ENCODE measurements at regions not wholly inside any gene's neighbourhood (a gene's known extent, or its start where the extent isn't known, plus 50 kb on each side); places are given as distances from the start of the nearest gene placed in this dataset.
"Not testable (repeated sequence)": the region's sequence is repeated elsewhere in the genome, so short reads cannot be mapped to it uniquely, and the experiment has no call there.

DNA sequence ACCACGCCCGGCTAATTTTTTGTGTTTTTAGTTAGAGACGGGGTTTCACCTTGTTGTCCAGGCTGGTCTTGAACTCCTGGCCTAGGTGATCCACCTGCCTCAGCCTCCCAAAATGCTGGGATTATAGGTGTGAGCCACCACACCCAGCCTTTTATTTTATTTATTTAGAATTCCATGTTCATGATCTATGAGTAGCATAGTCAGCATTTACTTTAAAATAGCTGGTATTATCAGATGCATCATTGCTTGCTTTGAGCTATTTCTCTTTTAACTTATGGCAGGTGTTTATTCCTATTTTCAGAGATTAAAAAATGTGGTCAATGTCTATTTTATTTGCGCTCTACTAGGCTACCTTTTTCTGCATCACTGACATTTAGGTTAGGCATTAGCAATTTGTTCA is 152.0 kb downstream of the UTRN start:
- Histone ChIP-seq H3K4me3 (ENCODE audit: low read depth, low read length) (no peak overlapping the region), H3K9ac (ENCODE audit: low read depth, low read length) (no peak overlapping the region), H3K27ac (ENCODE audit: low read depth, low read length) (no peak overlapping the region), H3K36me3 (ENCODE audit: control insufficient read depth, insufficient read depth, low read length) (peaks cover 61% of the 10 kb centered on the region), H3K9me3 (ENCODE audit: control insufficient read depth, insufficient read depth, low read length) (peaks cover 31% of the 10 kb centered on the region), H3K27me3 (ENCODE audit: control insufficient read depth, insufficient read depth, low read length) (no peaks in the 10 kb centered on the region), H3K4me1 (ENCODE audit: control insufficient read depth, insufficient read depth, low read length) (no peaks in the 10 kb centered on the region)

DNA sequence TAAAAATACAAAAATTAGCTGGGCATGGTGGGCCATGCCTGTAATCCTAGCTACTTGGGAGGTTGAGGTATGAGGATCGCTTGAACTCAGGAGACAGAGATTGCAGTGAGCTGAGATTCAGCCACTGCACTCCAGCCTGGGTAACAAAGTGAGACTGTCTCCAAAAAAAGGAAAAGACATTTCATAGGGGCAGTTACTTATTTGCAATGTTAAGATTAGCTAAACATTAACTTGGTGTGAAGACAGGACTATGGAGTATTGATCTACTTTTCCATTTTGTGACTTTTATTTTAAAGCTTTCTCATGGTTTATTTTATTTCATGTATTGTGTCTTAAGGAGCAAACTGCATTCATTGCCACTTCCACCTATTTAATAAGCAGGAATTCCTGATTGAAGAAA is 153.0 kb downstream of the UTRN start:
- Histone ChIP-seq H3K36me3 (ENCODE audit: control insufficient read depth, insufficient read depth, low read length) (peaks cover 65% of the 10 kb centered on the region), H3K27me3 (ENCODE audit: control insufficient read depth, insufficient read depth, low read length) (no peaks in the 10 kb centered on the region), H3K4me3 (ENCODE audit: low read depth, low read length) (no peak overlapping the region), H3K9ac (ENCODE audit: low read depth, low read length) (no peak overlapping the region), H3K27ac (ENCODE audit: low read depth, low read length) (no peak overlapping the region), H3K4me1 (ENCODE audit: control insufficient read depth, insufficient read depth, low read length) (no peaks in the 10 kb centered on the region), H3K9me3 (ENCODE audit: control insufficient read depth, insufficient read depth, low read length) (peaks cover 38% of the 10 kb centered on the region)

DNA sequence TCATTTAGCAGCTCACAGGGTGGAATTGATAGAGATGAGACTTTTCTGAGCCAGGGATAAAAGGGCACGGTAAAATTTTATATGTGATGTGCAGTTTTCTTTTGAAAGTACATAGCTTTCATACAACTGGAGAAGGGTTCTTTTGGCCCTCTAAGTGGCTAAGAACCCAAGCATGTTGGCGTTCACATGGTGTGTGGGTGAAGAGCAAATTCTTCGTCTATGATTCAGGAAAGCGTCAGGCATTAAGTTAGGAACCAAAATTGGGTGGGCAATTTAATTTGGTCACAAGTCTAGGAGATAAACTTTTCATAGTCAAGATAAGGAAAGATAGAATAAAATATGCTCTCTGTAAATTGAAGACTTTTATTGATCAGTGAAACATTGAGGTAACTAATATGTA is 153.9 kb downstream of the UTRN start:
- no peak overlapping the region for H3K9ac ChIP-seq (ENCODE audit: low read depth, low read length)
- H3K27ac ChIP-seq (ENCODE audit: low read depth, low read length), result no peak overlapping the region
- H3K4me3 ChIP-seq (ENCODE audit: low read depth, low read length), result no peak overlapping the region
- peaks cover 38% of the 10 kb centered on the region for H3K9me3 ChIP-seq (ENCODE audit: control insufficient read depth, insufficient read depth, low read length)
- no peaks in the 10 kb centered on the region for H3K4me1 ChIP-seq (ENCODE audit: control insufficient read depth, insufficient read depth, low read length)
- no peaks in the 10 kb centered on the region for H3K27me3 ChIP-seq (ENCODE audit: control insufficient read depth, insufficient read depth, low read length)
- peaks cover 66% of the 10 kb centered on the region for H3K36me3 ChIP-seq (ENCODE audit: control insufficient read depth, insufficient read depth, low read length)

GRCh38 chr6:144441801-144442200 is 156.7 kb downstream of the UTRN start:
- H3K27ac ChIP-seq (ENCODE audit: low read depth, low read length); H3K4me3 ChIP-seq (ENCODE audit: low read depth, low read length); H3K9ac ChIP-seq (ENCODE audit: low read depth, low read length); H3K4me1 ChIP-seq (ENCODE audit: control insufficient read depth, insufficient read depth, low read length); H3K27me3 ChIP-seq (ENCODE audit: control insufficient read depth, insufficient read depth, low read length): not testable (repeated sequence)
- H3K36me3 ChIP-seq (ENCODE audit: control insufficient read depth, insufficient read depth, low read length), result peaks cover 65% of the 10 kb centered on the region
- peaks cover 38% of the 10 kb centered on the region for H3K9me3 ChIP-seq (ENCODE audit: control insufficient read depth, insufficient read depth, low read length)

GRCh38 chr6:144443157-144443556 is 158.0 kb downstream of the UTRN start:
- H3K9me3 ChIP-seq (ENCODE audit: control insufficient read depth, insufficient read depth, low read length), result peaks cover 38% of the 10 kb centered on the region
- H3K36me3 ChIP-seq (ENCODE audit: control insufficient read depth, insufficient read depth, low read length), result peaks cover 69% of the 10 kb centered on the region
- no peaks in the 10 kb centered on the region for H3K27me3 ChIP-seq (ENCODE audit: control insufficient read depth, insufficient read depth, low read length)
- H3K9ac ChIP-seq (ENCODE audit: low read depth, low read length), result no peak overlapping the region
- no peak overlapping the region for H3K4me3 ChIP-seq (ENCODE audit: low read depth, low read length)
- H3K27ac ChIP-seq (ENCODE audit: low read depth, low read length), result no peak overlapping the region
- H3K4me1 ChIP-seq (ENCODE audit: control insufficient read depth, insufficient read depth, low read length), result no peaks in the 10 kb centered on the region

- peaks cover 54% of the 10 kb centered on the region for H3K36me3 ChIP-seq (ENCODE audit: control insufficient read depth, insufficient read depth, low read length)
Observed at GRCh38 chr6:144447472-144447871, 162.3 kb downstream of the UTRN start.

GRCh38 chr6:144449218-144449617 is 164.1 kb downstream of the UTRN start:
- Histone ChIP-seq H3K36me3 (ENCODE audit: control insufficient read depth, insufficient read depth, low read length) (peaks cover 51% of the 10 kb centered on the region), H3K4me1 (ENCODE audit: control insufficient read depth, insufficient read depth, low read length) (no peaks in the 10 kb centered on the region), H3K9me3 (ENCODE audit: control insufficient read depth, insufficient read depth, low read length) (no peaks in the 10 kb centered on the region), H3K27ac (ENCODE audit: low read depth, low read length) (no peak overlapping the region), H3K9ac (ENCODE audit: low read depth, low read length) (no peak overlapping the region), H3K4me3 (ENCODE audit: low read depth, low read length) (no peak overlapping the region), H3K27me3 (ENCODE audit: control insufficient read depth, insufficient read depth, low read length) (no peaks in the 10 kb centered on the region)

More at GRCh38 chr6:144447472-144447871, 162.3 kb downstream of the UTRN start:
- H3K9me3 ChIP-seq (ENCODE audit: control insufficient read depth, insufficient read depth, low read length), result peaks cover 3% of the 10 kb centered on the region; the same call in 1 of the 2 replicates
- no peak overlapping the region for H3K9ac ChIP-seq (ENCODE audit: low read depth, low read length)
- no peaks in the 10 kb centered on the region for H3K27me3 ChIP-seq (ENCODE audit: control insufficient read depth, insufficient read depth, low read length)
- H3K4me1 ChIP-seq (ENCODE audit: control insufficient read depth, insufficient read depth, low read length), result no peaks in the 10 kb centered on the region
- H3K27ac ChIP-seq (ENCODE audit: low read depth, low read length), result no peak overlapping the region
- no peak overlapping the region for H3K4me3 ChIP-seq (ENCODE audit: low read depth, low read length)

DNA sequence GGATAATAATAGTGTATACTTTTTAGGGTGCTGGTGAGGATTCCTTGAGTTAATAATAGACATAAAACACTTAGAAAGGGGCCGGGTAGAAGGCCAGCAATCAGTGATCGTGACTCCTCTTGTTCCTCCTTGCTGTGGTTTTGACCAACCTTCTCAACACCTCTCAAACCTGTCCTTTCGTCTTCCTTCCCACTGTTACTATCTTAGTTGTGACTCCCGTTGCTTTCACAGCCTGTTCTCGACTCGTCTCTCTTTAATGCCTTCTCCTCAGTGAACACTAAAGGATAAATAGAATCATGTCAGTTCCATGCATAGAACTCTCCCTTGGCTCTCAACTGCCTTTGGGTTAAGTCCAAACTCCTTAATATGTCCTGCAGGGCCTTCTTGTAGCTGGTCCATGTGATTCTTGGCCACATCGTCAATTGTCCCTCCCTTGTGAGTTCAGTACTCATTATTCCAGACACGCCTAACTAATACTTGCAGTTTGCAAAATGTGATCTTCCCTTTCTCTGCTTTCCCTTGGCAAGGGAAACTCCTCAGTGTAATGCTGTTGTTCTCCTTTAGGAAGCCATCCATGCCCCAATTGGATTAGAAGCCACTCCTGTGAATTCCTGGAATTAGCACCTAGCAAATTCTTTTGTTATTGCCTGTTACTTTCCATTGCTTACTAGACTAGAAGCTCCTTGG is 164.9 kb downstream of the UTRN start:
- Histone ChIP-seq H3K36me3 (ENCODE audit: control insufficient read depth, insufficient read depth, low read length) (peaks cover 52% of the 10 kb centered on the region), H3K4me3 (ENCODE audit: low read depth, low read length) (no peak overlapping the region), H3K9me3 (ENCODE audit: control insufficient read depth, insufficient read depth, low read length) (no peaks in the 10 kb centered on the region), H3K27ac (ENCODE audit: low read depth, low read length) (no peak overlapping the region), H3K27me3 (ENCODE audit: control insufficient read depth, insufficient read depth, low read length) (no peaks in the 10 kb centered on the region), H3K9ac (ENCODE audit: low read depth, low read length) (no peak overlapping the region), H3K4me1 (ENCODE audit: control insufficient read depth, insufficient read depth, low read length) (no peaks in the 10 kb centered on the region)

GRCh38 chr6:144460327-144461095 is 175.4 kb downstream of the UTRN start:
- no peaks in the 10 kb centered on the region for H3K9me3 ChIP-seq (ENCODE audit: control insufficient read depth, insufficient read depth, low read length)
- no peak overlapping the region for H3K27ac ChIP-seq (ENCODE audit: low read depth, low read length)
- no peak overlapping the region for H3K4me3 ChIP-seq (ENCODE audit: low read depth, low read length)
- H3K36me3 ChIP-seq (ENCODE audit: control insufficient read depth, insufficient read depth, low read length), result peaks cover 42% of the 10 kb centered on the region
- no peak overlapping the region for H3K9ac ChIP-seq (ENCODE audit: low read depth, low read length)
- no peaks in the 10 kb centered on the region for H3K4me1 ChIP-seq (ENCODE audit: control insufficient read depth, insufficient read depth, low read length)
- no peaks in the 10 kb centered on the region for H3K27me3 ChIP-seq (ENCODE audit: control insufficient read depth, insufficient read depth, low read length)

- H3K4me3 ChIP-seq (ENCODE audit: low read depth, low read length), result no peak overlapping the region
- no peak overlapping the region for H3K27ac ChIP-seq (ENCODE audit: low read depth, low read length)
- peaks cover 42% of the 10 kb centered on the region for H3K36me3 ChIP-seq (ENCODE audit: control insufficient read depth, insufficient read depth, low read length)
- H3K9me3 ChIP-seq (ENCODE audit: control insufficient read depth, insufficient read depth, low read length), result no peaks in the 10 kb centered on the region
- peaks cover 4% of the 10 kb centered on the region for H3K4me1 ChIP-seq (ENCODE audit: control insufficient read depth, insufficient read depth, low read length)
- H3K9ac ChIP-seq (ENCODE audit: low read depth, low read length), result no peak overlapping the region
- H3K27me3 ChIP-seq (ENCODE audit: control insufficient read depth, insufficient read depth, low read length), result no peaks in the 10 kb centered on the region
Observed at GRCh38 chr6:144462058-144462457, 176.9 kb downstream of the UTRN start.

GRCh38 chr6:144466716-144467115 is 181.6 kb downstream of the UTRN start:
- Histone ChIP-seq H3K4me3 (ENCODE audit: low read depth, low read length) (no peak overlapping the region), H3K27ac (ENCODE audit: low read depth, low read length) (peak overlapping the region; percentile 33), H3K9ac (ENCODE audit: low read depth, low read length) (no peak overlapping the region), H3K27me3 (ENCODE audit: control insufficient read depth, insufficient read depth, low read length) (no peaks in the 10 kb centered on the region), H3K4me1 (ENCODE audit: control insufficient read depth, insufficient read depth, low read length) (peaks cover 15% of the 10 kb centered on the region), H3K36me3 (ENCODE audit: control insufficient read depth, insufficient read depth, low read length) (peaks cover 18% of the 10 kb centered on the region), H3K9me3 (ENCODE audit: control insufficient read depth, insufficient read depth, low read length) (no peaks in the 10 kb centered on the region)

Data from HUES48 (cell line).